Mesodermal cell (in vitro differentiated cells): ENCODE measurements at regions not wholly inside any gene's neighbourhood (a gene's known extent, or its start where the extent isn't known, plus 50 kb on each side); places are given as distances from the start of the nearest gene placed in this dataset.

ENCODE experiments used
- H3K27ac ChIP-seq: 2 replicates; pipeline ENCODE4 v1.7.0; 2013; ENCODE audit warnings: mild to moderate bottlenecking, low read depth, low read length, moderate library complexity; ENCODE audit not compliant: severe bottlenecking
- H3K36me3 ChIP-seq: 2 replicates; pipeline ENCODE4 v1.7.1; 2013; ENCODE audit warnings: mild to moderate bottlenecking, low read length, moderate library complexity; ENCODE audit not compliant: control insufficient read depth, insufficient read depth
- H3K4me1 ChIP-seq: one replicate; pipeline ENCODE4 v1.7.1; 2013; ENCODE audit warnings: mild to moderate bottlenecking, low read length; ENCODE audit not compliant: insufficient read depth, control insufficient read depth, poor library complexity, severe bottlenecking
- H3K4me3 ChIP-seq: 2 replicates; pipeline ENCODE4 v1.7.0; 2013; ENCODE audit warnings: low read length, control low read depth, mild to moderate bottlenecking; ENCODE audit not compliant: insufficient read depth, poor library complexity, severe bottlenecking; ENCODE audit errors: extremely low read depth
- H3K9me3 ChIP-seq: 2 replicates; pipeline ENCODE4 v1.7.1; 2013; ENCODE audit warnings: mild to moderate bottlenecking, low read length, moderate library complexity; ENCODE audit not compliant: control insufficient read depth
- WGBS, 2 experiments: methylation state at CpG; one replicate each; pipeline ENCODE4 v1.1.5; 2013; ENCODE audit warnings: missing lambda C conversion rate in 2 of 2; ENCODE audit not compliant: insufficient coverage in 2 of 2; 5-methylcytosine and 5-hydroxymethylcytosine counted together

DNA sequence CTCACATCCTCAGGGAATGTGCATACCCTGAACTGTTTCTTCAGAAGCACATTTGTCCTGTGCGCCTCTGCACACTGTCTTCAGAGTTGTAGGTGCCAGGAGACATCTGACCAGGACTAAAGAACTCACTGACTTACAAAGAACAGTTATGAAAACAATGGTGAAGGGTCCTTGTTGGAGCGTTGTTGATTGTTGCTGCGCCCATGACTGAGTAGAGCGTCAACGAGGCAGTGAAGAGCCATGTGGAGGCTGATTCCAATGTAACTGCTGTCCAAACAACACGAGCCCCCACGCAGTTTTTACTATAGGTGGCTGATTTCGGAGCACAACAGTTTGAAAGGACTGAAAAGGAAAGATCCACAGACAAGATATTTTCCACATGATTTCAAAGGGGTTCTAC lies 380.3 kb downstream of the CDH26 start:
- WGBS, 2 experiments: 76 to 97% methylated on average over 7 to 8 of the region's 8 CpGs
- Histone ChIP-seq H3K4me1 (no peaks in the 10 kb centered on the region), H3K4me3 (no peak overlapping the region), H3K27ac (no peak overlapping the region), H3K36me3 (no peaks in the 10 kb centered on the region), H3K9me3 (no peaks in the 10 kb centered on the region)

DNA sequence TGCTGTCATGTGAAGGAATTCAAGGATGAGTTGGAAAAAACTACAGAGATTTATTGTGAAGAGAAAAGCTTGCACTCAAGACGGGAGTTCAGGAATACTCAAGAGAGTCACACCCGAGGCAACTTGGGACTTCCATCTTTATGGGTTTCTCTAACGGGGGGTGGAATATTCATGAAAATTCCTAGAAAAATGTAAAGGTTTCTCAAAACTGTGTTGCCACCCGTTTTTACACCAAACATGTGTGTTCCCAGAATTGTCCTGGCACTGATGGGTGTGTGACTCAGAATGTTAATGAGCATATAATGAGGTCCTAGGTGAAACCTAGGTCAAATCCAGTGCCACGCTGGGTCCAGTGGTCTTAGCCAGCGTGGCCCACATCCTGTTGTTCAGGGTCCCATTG lies 381.5 kb downstream of the CDH26 start:
- Histone ChIP-seq H3K4me1 (no peaks in the 10 kb centered on the region), H3K36me3 (no peaks in the 10 kb centered on the region), H3K4me3 (no peak overlapping the region), H3K27ac (no peak overlapping the region), H3K9me3 (no peaks in the 10 kb centered on the region)
- 77 to 84% methylated on average over 4 to 5 of the region's 6 CpGs for WGBS, 2 experiments

GRCh38 chr20:60340232-60340631 lies 382.0 kb downstream of the CDH26 start:
- no peak overlapping the region for H3K27ac ChIP-seq
- H3K4me1 ChIP-seq: no peaks in the 10 kb centered on the region
- no peaks in the 10 kb centered on the region for H3K9me3 ChIP-seq
- 91 to 93% methylated on average over 3 to 4 of the region's 4 CpGs for WGBS, 2 experiments
- no peak overlapping the region for H3K4me3 ChIP-seq
- no peaks in the 10 kb centered on the region for H3K36me3 ChIP-seq

DNA sequence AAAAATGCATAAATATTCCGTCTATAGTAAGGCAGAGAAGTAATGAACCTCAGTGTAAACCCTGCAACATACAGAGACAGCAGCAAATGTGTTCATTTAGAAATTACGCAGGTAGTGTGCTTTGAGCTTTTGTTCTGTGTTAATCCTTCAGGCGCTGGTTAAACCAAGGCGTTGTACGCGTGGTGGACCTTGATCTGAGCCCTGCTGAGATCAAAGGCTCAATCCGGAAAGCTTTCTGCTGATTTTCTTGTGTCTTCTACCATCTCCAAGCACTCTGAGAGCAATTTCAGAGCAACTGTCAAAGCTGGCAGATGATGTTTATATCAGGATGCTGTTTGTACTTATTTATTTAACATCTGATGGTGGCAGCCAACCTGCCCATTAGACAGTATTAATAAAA lies 382.8 kb downstream of the CDH26 start:
- Histone ChIP-seq H3K36me3 (no peaks in the 10 kb centered on the region), H3K9me3 (no peaks in the 10 kb centered on the region), H3K27ac (no peak overlapping the region), H3K4me1 (no peaks in the 10 kb centered on the region), H3K4me3 (no peak overlapping the region)
- 94 to 95% methylated on average over 7 of the region's 7 CpGs for WGBS, 2 experiments

GRCh38 chr20:60345106-60345505 lies 386.9 kb downstream of the CDH26 start:
- no peaks in the 10 kb centered on the region for H3K9me3 ChIP-seq
- no peak overlapping the region for H3K4me3 ChIP-seq
- no peaks in the 10 kb centered on the region for H3K4me1 ChIP-seq
- no peak overlapping the region for H3K27ac ChIP-seq
- H3K36me3 ChIP-seq: no peaks in the 10 kb centered on the region
- 73 to 92% methylated on average over 3 to 4 of the region's 5 CpGs for WGBS, 2 experiments

- 85 to 89% methylated on average over 9 of the region's 11 CpGs for WGBS, 2 experiments
- Histone ChIP-seq H3K9me3 (no peaks in the 10 kb centered on the region), H3K4me1 (no peaks in the 10 kb centered on the region), H3K36me3 (no peaks in the 10 kb centered on the region), H3K4me3 (no peak overlapping the region), H3K27ac (no peak overlapping the region)
Measured at GRCh38 chr20:60349418-60349817, 391.2 kb downstream of the CDH26 start.

DNA sequence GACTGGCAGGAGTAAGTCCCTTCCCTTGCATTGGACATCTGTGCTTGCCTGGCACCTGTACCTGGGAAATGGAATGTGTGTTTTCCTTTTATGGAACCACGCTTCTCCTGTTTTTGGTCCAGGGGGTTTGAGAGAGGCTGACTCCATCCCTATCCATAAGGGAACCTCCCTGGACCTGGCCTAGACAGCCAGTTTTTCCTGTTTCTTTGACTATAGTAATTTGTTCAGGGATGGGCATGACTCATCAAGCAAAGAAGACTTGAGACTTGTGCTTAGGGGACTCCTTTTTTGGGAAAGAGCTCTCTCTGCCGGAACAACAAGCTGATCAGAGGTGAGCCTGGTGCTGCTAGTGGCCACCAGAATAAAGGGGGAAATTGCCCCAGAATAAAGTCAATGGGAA lies 393.8 kb downstream of the CDH26 start:
- Histone ChIP-seq H3K27ac (no peak overlapping the region), H3K36me3 (no peaks in the 10 kb centered on the region), H3K9me3 (no peaks in the 10 kb centered on the region), H3K4me1 (no peaks in the 10 kb centered on the region), H3K4me3 (no peak overlapping the region)
- WGBS, 2 experiments: 78 to 100% methylated on average over 1 of the region's 2 CpGs

DNA sequence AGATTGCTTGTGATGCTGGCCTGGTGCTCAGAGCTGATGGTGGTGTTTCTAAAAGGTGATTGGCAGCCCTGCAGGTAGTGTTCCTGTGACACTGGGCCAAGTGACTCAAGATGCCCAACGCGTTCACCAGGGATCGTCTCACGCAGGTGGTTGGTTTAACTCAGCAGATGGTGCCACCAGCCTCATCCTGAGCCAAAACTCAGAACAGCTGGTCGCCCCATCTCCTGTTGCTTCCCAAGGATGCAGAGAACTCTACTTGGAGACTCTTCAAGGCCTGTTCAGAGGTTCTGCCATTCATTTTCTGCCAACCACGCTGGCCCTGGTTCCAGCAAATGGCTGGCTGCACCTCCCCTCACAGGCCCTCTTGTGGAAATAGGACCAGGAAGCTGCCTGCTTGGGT lies 394.4 kb downstream of the CDH26 start:
- no peaks in the 10 kb centered on the region for H3K36me3 ChIP-seq
- no peaks in the 10 kb centered on the region for H3K9me3 ChIP-seq
- 86 to 90% methylated on average over 4 to 5 of the region's 6 CpGs for WGBS, 2 experiments
- H3K4me3 ChIP-seq: no peak overlapping the region
- no peaks in the 10 kb centered on the region for H3K4me1 ChIP-seq
- H3K27ac ChIP-seq: no peak overlapping the region

- Histone ChIP-seq H3K4me1 (no peaks in the 10 kb centered on the region), H3K36me3 (no peaks in the 10 kb centered on the region), H3K9me3 (no peaks in the 10 kb centered on the region), H3K4me3 (no peak overlapping the region), H3K27ac (no peak overlapping the region)
- WGBS, 2 experiments: 83 to 100% methylated on average over 2 of the region's 5 CpGs
Measured at GRCh38 chr20:60354024-60354580, 395.9 kb downstream of the CDH26 start.

GRCh38 chr20:60358101-60358500 lies 399.9 kb downstream of the CDH26 start:
- WGBS, 2 experiments: 80 to 86% methylated on average over 3 of the region's 4 CpGs
- H3K27ac ChIP-seq: no peak overlapping the region
- no peaks in the 10 kb centered on the region for H3K36me3 ChIP-seq
- H3K4me3 ChIP-seq: no peak overlapping the region
- H3K9me3 ChIP-seq: no peaks in the 10 kb centered on the region
- H3K4me1 ChIP-seq: peaks cover 5% of the 10 kb centered on the region

DNA sequence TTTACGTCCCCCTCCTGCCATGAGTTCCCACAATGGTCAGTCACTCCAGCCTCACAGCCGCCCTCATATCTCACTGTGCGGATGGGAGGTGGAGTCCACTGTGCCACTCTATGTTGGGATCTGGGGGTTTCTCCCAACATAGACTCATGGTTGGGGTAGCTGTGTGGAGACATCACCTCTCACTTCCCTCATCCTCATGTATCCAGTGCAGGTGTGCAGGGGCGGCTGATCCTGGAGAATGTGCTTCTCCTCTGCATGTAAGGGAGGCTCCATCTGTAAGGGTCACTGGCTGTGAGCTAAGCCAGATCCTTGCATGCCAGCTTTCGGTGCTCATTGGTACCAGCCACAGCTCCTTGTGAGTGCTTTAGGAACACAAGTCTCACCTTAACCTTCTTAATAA lies 400.8 kb downstream of the CDH26 start:
- H3K27ac ChIP-seq: no peak overlapping the region
- H3K4me3 ChIP-seq: no peak overlapping the region
- H3K4me1 ChIP-seq: peaks cover 5% of the 10 kb centered on the region
- 80 to 93% methylated on average over 3 of the region's 5 CpGs for WGBS, 2 experiments
- H3K9me3 ChIP-seq: no peaks in the 10 kb centered on the region
- H3K36me3 ChIP-seq: no peaks in the 10 kb centered on the region
